T-helper 2 cell (primary cell): ENCODE measurements at regions not wholly inside any gene's neighbourhood (a gene's known extent, or its start where the extent isn't known, plus 50 kb on each side); places are given as distances from the start of the nearest gene placed in this dataset.
"Not testable (repeated sequence)": the region's sequence is repeated elsewhere in the genome, so short reads cannot be mapped to it uniquely, and the experiment has no call there.

Source experiments
- DNase-seq, 5 experiments: peaks; one replicate each; pipeline versions ENCODE4 v3.0.0 to v3.0.0-alpha.2; 2012 to 2022

DNA sequence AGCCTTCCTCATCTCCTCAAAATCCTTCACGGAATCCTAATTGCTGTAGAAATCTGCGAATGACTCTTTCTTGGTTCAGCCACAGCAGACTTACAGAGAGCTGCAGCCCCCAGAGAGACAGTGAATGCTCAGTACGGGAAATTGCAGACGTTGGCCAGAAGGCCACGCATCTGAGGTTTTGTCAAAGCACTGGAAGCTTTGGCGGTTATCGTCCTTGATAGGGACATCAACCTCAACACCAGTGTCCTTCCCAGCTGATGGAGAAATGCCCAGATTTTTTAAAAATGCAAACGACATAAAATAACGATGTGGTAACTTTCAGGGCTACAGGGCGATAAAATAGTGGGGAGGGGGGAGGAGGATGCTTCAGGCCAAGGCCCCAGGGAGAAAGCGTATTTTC, 166.6 kb upstream of the CIBAR2 start:
- DNase-seq, result no peak

DNA sequence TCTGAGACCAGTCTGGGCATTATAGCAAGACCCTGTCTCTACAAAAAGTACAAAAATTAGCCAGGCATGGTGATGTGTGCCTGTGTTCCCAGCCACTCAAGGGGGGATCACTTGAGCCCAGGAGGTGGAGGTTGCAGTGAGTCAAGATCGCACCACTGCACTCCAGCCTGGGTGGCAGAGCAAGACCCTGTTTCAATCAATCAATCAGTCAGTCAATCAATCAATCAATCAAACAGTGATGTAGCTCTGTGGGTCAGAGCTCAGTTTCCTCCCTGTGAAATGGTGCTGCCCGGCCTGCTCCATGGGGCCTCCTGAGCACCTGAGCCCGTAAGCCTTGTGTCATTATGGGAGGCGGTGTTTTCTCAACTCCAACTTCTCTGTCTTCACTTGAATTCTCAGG, 167.1 kb upstream of the CIBAR2 start:
- DNase-seq, result no peak

DNA sequence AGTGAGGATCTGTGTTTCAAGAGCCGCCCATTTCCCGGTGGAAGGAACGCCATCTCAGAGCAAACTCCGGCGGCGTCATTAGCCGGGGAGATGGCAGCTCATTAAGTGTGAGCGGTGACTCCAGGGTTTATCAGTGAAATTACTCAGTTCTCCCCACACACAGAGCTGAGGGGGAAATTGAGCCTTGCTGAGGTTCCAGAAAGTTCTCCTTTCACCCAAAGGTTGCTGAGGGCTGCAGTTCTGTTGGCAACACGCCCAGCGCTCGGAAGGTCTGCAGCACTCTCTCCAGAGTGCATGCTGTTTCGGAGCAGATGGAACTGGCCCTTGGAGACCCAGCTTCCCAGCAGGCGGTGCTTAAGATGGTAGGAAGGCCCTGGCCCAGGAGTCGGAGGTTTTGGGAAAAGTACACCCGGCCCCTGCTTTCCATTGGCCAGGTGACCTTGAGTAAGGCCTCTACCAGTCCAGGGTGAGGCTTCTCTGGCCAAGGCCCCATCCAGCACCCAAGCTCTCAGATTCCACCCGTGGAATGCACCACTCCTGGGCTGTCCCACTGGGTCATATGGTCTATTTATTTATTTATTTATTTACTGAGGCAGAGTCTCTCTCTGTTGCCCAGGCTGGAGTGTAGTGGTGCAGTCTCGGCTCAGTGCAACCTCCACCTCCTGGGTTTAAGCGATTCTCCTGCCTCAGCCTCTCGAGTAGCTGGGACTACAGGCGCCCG, 167.7 kb upstream of the CIBAR2 start:
- DNase-seq, result no peak

DNA sequence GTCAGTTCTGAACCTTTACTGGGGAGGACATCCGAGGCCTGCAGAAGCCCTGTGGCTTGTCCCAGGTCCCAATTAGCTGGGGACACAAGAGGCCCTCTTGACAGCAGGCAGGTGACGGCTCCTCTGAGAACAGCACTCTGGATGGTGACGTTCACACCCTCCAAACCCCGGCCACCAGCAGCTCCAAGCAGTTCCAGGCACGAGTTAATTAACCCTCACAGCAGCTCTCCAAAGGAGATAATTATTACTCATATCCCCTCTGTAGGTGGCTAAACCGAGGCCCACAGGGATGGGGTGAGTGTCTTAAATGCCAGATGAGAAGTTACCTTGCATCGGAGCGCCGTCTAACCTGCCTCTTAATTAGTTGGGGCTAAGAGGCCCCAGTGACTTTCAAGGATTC, 168.9 kb upstream of the CIBAR2 start:
- no peak for DNase-seq

DNA sequence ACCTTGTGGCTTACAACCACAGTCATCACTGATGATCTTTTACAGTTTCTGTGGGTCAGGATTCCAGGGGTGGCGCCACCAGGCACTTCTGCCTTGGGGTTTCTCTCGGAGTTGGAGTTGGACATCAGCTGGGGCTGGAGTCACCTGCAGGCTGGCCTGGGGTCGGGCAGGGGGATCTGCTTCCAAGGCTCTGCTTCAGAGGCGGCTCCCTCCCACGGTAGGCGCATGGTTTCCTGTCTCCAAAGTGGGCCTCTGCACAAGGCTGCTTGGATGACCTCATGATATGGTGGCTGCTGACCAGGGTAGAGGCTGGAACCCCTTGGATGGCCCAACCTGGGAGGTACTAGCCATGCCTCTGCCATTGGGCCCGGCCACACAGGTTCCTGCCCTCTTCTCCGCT, 170.6 kb upstream of the CIBAR2 start:
- DNase-seq, result no peak

DNA sequence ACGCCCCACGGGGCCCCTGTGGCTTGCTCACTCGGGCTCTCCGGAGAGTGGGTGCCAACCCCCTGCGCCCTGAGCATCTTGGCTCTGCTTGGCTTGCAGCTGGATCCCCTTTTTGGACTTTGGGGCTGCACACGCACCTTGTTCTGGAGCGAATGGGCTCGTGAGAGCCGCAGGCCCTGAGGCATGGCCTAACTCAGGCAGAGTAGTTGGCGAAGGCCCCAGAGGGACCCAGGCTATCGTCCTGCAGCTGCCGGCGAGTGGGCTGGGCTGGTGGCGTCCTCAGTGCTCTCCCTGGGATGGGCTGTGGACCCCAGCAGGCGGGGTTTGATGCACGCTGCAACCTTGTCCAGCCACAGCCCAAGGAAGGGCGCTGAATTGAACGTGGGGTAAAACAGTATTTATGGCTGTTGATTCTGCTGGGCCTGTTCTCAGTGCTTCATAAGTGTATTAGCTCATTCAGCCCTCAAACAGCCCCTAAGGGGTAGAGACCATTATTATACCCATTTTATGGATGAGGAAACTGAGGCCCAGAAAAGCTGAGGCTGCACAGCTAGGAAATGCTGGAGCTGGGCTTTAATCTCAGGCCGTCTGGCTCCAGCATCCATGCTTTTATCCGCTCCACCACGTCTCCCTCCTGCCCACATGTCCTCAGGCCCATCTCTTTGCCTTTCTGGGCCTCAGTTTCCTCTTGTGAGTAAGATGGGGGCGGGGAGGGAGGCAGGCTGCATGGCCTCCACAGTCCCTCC, 171.2 kb upstream of the CIBAR2 start:
- no peak for DNase-seq

DNA sequence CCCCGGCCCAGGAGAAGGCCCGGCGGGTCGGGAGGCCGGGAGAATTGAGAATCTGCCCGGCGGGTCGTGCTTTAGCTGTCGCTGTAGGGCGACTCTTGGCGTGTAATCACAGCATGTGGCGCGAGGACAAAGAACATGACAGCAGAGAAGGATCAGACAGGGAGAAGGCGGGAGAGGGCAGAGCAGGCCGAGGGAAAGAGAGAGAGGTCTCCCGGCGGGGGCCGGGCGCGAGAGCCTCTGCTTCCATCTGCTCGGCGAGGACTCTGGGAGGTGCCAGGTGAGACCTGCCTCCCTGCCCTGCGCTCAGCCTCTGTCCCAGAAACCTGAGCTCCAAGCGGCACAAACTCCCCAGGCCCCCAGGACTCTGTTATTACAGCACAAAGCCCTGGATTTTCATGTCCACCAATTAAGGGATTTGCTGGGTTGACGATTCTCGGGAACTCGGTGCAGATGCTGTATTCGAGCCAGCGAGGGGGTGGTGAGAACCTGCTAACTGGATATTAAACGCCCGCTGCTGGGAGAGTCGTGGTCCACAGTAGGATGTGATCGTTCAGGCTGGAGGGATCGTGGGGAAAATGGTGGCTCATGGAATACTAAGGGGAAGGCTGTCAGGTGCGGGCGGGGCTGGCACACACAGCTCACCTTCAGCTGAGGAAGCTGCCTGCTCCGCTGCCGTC, 172.0 kb upstream of the CIBAR2 start:
- DNase-seq, result no peak

DNA sequence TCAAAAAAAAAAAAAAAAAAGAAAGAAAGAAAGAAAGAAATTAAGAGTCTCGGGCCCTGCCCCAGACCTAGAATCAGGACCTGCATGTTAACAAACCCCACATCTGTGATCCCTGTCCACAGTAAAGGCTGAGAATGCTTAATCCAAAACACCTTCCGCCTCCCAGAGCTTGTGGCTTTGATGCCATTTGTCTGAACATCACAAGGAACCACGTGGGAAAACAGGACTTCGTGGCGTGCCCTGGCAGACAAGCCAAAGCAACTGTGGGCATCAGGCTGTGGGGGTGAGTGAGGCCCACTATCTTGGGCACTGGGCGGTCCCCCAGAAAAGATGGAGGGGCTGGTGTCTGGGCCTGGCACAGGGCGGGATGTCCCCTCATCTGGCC, 173.4 kb upstream of the CIBAR2 start:
- no peak for DNase-seq

DNA sequence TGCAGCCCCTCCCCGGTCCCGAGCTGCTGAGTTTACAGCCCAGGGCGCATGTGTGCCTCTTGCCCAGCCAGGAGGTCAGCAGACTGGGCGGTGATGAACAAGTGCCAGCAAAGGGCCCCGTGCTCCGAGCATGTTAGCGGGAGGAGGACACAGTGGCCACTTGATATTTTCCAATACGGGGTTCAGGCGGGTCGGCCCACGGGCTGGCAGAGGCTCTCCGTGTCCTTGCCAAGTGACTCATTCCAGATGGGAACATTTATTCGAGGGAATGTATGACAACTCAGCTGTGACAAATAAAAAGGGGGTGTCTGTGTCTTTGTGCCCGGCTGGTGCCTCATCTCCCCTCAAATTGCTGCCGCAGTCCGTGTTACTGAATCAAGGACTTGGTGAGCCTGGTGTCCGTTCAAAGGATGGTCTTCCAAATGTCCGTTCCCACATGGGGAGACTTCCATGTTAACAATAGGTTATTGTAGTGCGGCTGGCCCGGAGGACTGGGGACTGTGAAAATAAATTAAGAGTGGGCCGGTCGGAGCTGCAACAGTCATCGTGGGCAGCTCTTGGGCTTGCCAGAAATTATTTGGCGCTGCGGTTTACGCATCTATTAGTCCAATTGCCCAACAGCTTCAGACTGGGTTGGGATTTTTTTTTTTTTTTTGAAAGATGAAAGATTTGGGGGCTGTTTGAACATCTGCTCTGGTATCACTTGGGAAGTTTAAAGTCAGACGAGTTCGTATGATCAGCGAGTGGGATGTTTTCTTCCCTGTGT, 174.0 kb upstream of the CIBAR2 start:
- DNase-seq, result no peak

DNA sequence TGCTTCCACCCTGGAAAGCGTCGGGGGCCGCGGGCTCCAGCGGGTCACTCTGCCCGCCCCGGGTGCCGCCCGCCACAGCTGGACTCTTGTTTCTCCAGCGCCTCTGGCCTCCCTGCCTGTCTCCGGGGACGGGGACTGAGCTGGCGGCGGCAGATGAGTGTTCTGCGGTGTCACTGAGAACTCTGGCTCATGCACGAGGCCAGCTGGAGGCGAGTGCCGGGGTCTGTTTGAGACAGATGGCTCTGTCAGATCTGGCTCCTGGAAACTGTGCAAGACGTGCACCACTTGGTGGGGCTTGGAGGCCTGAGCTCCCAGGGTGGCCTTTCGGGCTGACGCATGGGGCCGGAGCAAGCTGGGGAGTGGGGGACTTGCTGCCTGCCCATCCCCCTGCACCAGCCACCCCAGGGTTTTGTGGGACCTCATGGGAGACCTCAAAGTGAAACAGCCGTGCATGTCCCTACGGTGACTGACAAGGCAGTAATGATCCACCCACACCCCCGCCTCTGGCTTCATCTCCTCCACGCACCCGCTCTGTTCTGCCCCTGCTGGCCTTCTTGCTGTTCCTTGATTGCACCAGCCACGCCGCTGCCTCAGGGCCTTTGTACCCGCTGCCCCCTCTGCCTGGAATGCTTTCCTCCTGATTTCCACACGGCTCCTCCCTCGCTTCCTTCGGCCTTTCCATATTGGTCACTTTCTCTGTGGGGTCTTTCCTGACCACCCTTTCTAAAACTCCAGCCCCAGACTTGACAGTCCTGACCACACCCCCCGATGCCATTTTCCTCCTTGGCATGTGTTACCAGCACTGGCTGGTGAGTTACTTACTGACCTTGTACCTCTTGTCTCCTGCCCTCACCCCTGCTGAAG, 174.9 kb upstream of the CIBAR2 start:
- DNase-seq, result no peak

DNA sequence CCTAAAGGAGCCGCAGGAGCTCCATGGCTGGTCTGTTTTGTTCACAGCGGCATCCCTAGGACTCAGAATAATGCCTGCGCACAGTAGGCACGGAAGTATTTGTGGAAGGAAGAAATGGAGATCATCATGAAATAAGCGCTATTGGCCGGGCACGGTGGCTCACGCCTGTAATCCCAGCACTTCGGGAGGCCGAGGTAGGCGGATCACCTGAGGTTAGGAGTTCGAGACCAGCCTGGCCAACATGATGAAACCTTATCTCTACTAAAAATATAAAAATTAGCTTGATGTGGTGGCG, 175.5 kb upstream of the CIBAR2 start:
- DNase-seq, result not testable (repeated sequence)

DNA sequence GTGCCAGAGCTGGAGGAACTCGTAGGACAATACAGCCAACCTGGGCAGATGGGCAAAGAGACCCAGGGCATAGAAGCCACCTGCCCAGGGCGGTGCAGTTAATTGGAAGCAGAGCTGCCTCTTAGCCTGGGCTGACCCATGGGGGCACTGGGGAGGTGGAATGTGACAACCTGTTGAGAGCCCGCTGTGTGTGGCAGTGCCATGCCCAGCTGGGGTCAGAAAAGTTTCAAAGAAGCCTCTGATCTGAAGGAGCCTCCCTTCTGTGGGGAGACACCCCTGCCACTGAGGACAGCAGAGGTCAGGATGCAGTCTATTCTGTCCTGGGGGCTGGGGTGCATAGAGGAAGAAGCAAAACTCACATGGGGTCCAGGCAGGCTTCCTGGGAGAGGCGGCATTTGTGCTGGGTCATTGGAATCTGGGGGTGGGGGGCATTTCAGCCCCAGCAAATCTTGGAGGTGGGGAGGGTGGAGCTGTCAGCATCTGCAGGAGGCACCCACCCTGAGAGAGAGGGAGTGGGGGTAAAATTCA, 176.1 kb upstream of the CIBAR2 start:
- DNase-seq, result no peak

DNA sequence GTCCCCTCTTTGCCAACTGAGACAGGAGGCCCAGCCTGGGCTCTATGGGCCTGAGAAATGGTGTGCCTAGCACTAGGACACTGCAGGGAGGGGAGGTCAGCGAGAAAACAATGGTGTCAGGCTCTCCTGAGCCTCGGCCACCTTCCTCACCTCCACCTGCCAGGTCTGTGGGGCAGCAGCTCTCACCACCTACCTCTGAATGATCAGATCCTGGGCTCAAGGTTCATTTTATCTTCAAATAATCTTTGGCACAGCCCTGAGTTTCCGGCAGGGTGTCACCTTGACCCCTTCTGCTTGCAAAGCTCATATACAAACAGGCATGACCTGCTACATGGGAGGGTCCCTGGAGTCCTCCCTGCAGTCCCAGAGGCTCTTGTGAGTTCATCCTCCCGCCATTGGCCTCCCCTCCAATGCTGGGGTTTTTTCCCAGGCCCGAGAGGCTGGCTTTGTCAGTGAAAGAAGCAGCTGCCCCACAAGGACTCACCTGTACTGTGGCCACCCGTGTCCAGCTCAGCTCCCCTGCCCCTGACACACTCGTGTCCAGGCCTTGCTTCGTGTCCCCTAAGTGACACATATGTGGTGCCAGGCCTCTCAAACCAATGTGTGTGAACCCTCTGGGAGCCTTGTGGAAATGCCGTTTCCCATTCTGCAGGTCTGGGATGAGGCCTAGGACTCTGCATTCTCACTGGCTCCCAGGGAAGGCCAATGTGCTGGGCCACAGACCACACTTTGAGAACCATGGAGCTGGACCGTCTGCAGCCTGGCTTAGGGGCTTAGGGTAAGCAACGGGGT, 176.8 kb upstream of the CIBAR2 start:
- DNase-seq, result no peak

DNA sequence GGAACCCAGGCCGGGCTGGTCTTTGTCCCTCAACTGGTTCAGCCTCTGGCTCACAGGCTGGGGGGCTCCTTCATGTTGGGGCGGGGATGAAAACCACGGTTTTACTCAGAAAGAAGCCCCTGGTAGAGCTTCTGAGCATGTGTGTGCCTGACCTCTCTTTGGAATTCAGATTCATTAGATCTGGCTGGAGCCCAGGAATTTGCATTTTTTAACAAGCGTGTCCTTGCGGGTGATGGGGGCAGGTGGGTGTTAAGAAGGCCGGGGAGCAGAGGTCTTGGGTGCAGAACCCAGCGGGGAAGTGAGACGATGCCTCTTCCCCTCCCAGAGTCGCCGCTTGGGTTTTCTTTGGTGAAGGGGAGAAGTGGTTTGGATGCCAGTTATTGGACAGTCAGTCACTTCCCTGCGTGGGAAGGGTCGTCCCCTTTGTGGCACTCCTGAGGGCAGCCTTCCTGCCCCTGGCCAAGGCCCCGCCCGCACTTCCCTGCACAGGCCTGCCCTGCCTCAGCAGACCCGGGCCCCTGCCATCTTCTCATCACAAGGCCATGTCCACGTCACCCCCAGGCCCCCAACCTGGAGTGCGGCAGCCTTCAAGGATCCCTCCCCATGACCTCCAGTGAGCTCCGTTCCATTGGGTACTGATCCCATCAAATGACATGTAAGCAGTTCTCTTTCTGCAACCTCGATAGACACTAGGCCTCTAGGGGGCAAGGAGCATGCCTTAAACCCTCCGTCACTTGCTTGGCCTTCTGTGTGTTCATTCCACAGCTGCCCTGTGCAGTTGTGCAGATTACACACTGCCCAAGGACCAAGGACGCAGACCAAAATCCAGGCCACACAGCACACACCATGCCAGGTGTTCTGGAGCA, 177.7 kb upstream of the CIBAR2 start:
- no peak for DNase-seq

DNA sequence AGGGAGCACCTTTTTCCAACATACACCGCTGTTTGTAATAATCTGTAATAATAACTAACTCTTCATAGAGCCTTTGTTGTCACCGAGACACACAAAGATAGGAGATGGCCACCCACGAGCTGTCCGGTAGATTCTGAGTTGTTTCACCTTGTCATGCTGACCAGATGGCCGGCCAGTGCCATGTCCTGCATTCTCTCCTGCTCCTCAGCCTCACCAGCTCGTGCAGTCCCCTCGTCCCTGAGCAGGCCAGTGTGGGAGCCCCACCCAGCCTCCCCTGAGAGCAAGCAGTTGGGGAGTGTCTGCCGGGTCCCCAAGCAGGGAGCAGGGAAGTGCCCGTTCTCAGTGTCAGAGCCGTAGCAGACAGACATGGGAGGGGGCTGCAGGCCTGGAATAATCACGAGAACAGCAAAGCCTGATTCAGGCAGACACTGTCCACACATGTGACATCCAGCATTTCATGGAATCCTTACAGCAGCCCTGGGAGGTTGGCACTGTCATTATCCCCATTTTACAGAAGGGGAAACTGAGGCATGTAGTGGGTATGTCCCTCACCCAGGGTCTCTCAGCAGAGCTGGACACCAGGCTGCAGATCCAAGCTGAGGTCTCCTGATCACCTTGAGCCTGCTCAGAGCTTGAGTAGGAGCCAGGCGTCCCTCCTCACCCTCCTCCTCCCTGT, 178.5 kb upstream of the CIBAR2 start:
- no peak for DNase-seq

DNA sequence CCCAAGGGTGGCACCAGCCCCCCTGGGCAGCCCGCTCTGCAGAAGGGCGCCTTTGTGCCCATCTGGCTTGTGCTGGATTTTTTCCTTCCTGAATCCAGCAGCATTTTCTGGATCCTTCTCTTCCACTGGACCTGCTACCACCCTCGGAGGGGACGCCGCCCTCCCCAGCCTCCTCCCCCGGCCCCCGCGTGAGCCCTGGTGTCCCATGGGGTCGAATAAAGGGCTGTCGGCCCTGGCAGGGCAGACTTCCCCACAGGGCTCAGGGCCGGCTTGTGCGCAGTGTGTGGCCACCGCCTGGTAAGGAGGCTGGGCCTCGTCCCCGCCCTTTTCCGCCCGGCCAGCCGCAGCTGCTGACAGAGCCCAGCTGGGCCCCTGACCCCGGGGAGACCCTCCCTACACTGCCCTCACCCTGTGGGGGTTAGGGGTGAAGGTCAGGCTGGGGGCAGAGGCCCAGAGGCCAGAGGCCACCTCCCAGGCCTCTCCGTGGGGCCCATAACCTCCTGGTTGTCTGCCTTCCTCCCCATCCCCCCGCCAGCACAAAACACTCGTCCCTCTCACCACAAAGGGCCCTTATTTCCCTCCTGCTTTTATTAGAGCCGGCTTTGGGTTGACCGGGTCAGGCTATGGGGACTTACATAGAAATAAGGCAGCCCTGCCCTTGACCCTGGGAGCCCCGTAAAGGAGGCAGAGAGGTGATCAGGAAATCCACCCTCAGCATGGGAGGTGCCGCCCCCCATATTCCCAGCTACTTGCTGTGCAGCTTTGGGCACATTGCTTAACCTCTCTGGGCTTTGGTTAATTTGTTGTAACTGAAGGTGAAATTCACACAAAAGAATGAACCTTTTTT, 179.3 kb upstream of the CIBAR2 start:
- no peak for DNase-seq

DNA sequence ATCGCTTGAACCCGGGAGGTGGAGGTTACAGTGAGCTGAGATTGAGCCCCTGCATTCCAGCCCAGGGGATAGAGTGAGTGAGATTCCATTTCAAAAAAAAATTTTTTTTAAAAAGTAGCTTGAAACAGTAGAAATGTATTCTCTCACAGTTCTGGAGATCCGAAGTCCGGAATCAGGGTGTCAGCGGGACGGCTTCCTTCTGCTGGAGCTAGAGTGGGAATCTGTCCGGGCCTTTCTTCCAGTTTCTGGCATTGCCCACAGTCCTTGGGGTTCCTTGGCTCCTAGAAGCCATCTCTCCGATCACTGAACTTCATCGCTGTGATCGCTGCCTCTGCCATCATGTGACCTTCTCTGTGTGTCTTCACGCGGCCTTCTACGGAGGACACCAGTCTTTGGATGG, 181.2 kb upstream of the CIBAR2 start:
- DNase-seq, result no peak

DNA sequence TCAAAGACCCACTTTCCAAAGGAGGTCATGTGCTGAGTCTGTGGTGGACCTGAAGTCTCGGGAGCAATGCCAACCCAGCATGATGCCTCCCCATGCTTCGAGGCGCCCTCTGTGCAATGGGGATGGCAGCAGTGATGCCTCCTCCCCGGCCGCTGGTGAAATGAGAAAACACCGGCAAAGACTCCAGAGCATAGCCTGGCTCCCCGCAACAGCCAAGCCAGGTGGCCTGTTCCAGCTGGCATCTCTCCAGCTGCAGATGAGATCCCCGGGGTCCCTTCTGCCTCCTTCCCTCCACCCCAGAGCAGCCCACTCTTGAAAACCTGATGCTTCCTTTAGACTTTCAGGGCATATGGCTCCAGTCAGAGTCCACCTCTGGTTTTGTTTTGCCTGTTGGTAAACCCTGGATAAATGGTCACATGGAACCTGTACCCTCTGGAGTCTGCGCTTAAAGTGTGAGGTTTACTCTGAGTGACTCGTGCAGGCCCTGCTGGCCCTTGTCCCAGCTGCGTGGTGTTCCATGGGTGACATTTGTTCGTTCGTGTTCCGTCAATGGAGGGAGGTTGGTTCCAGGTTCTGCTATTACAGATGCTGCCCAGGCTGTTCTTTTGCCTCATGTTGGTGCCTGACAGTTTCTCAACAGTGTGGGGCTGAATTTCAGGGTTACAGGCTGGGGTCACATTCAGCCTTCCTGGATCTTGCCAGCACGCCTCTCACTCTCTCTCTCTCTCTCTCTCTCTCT, 181.8 kb upstream of the CIBAR2 start:
- DNase-seq, result no peak
